ENCODE measurements at regions not wholly inside any gene's neighbourhood (a gene's known extent, or its start where the extent isn't known, plus 50 kb on each side); places are given as distances from the start of the nearest gene placed in this dataset.

DNA sequence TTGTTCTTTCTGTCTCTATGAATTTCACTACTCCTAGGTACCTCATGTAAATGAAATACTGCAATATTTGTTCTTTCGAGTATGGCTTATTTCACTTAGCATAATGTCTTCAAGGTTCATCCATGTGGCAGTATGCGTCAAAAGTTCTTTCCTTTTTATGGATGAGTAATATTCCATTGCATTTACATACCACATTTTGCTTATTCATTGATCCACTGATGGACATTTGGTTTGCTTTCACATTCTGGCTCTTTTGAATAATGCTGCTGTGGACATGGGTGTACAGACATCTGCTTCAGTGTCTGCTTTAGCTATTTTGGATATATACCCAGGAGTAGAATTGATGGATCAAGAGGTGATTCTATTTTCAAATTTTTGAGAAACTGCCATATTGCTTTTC lies 144.2 kb upstream of the PAPPA start:
- no peak for DNase-seq (ENCODE audit: low read depth)
- TF ChIP-seq, protein P1, sequence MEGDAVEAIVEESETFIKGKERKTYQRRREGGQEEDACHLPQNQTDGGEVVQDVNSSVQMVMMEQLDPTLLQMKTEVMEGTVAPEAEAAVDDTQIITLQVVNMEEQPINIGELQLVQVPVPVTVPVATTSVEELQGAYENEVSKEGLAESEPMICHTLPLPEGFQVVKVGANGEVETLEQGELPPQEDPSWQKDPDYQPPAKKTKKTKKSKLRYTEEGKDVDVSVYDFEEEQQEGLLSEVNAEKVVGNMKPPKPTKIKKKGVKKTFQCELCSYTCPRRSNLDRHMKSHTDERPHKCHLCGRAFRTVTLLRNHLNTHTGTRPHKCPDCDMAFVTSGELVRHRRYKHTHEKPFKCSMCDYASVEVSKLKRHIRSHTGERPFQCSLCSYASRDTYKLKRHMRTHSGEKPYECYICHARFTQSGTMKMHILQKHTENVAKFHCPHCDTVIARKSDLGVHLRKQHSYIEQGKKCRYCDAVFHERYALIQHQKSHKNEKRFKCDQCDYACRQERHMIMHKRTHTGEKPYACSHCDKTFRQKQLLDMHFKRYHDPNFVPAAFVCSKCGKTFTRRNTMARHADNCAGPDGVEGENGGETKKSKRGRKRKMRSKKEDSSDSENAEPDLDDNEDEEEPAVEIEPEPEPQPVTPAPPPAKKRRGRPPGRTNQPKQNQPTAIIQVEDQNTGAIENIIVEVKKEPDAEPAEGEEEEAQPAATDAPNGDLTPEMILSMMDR (IDR thresholded peaks at IDR 0.05; ENCODE audit: insufficient read depth, low read length), result no peak
- H3K4me3 ChIP-seq (ENCODE audit: low read depth, low read length), result no peak overlapping the region

DNA sequence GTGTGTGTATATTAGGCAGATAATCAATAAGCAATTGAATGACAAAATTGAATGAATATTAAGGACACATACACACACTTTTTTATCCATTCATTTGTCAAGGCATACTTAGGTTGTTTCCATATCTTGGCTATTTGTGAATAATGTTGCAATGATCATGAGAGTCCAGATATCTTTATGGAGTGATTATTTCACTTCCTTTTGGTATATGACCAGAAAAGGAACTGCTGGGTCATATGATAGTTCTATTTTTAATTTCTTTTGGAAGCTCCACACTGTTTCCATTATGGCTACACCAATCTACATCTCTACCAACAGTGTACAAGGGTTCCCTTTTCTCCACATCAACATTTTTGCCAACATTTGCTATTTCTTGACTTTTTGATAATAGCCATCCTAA lies 137.7 kb upstream of the PAPPA start:
- no peak overlapping the region for H3K4me3 ChIP-seq (ENCODE audit: low read depth, low read length)
- TF ChIP-seq, protein P1 (IDR thresholded peaks at IDR 0.05; ENCODE audit: insufficient read depth, low read length), result no peak
- DNase-seq (ENCODE audit: low read depth), result peak; percentile 48

DNA sequence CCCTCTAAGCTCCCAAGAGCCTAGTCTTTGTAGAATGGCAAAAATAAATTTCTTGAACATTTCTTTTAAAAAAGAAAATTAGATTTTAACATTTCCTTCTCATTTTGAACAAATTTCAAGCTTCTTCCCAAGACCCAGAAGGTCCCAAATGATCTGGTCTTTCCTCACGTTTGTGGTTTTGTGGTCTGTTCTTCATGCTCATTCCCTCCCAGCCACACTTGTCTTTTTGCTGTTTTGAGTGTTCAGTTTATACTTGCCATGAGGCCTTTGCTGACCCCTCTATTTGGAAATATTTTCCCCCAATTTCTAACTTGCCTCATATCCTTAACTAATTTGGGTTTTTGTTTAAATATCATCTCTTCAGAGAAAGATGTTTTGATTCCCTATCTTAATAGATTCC lies 133.4 kb upstream of the PAPPA start:
- TF ChIP-seq, protein P1 (IDR thresholded peaks at IDR 0.05; ENCODE audit: insufficient read depth, low read length), result no peak
- H3K4me3 ChIP-seq (ENCODE audit: low read depth, low read length), result no peak overlapping the region
- no peak for DNase-seq (ENCODE audit: low read depth)

DNA sequence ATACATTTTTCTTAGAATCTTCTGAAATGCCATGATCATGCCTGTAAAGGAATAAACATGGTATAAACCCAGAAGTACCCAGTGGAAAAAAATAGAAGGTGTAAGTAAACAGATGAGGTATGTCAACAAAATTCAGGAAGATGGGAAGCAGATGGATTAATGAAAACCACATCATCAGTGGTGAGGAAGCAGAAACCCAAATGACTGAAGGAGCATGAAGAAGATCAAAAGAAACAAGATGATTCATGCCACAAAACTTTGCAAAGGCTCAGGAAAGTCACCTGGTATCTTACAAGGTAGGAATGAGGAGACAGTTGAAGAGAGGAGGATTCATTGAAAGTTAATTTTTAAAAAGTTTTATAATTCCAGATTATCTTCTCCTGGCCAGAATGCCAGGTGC lies 132.8 kb upstream of the PAPPA start:
- TF ChIP-seq, protein P1 (IDR thresholded peaks at IDR 0.05; ENCODE audit: insufficient read depth, low read length), result no peak
- no peak overlapping the region for H3K4me3 ChIP-seq (ENCODE audit: low read depth, low read length)
- DNase-seq (ENCODE audit: low read depth), result no peak

DNA sequence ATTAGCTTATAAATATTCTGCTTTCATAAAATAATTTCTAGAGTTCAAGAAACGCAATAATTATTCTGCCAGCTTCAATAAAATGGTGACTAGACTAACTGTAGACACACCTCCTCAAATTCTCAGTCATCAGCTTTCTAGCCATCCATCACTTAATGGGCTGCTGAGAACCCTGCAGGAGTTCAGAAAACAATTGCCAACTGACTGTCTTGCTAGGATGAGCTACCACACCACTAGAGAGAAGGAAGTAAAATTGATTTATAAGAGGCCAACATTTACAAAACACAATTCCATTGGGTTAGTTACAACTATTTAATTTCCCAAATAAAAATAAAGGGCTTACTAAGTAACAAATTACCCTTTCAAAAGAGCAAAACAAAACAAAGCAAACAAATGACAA lies 126.5 kb upstream of the PAPPA start:
- DNase-seq (ENCODE audit: low read depth), result no peak
- no peak overlapping the region for H3K4me3 ChIP-seq (ENCODE audit: low read depth, low read length)
- TF ChIP-seq, protein P1 (IDR thresholded peaks at IDR 0.05; ENCODE audit: insufficient read depth, low read length), result no peak

DNA sequence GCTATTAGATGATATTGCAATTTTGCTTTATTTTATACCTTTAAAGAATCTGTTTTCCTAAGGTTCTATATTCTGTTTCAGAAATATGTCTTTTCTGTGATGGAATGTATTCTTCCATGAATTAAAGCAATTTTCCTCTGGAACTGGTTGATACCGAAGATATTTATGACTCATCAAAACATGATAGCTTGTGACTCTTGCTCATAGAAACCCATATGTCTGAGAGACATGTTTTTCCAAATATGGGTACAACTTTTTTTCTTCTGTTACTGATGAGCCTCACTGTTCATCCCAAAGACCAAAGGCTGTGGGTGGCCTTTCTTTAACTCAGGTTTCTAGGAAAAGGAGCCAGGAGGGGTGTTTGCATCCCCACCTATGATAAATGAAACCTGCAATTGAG lies 126.1 kb upstream of the PAPPA start:
- DNase-seq (ENCODE audit: low read depth), result peak; percentile 83
- TF ChIP-seq, protein P1 (IDR thresholded peaks at IDR 0.05; ENCODE audit: insufficient read depth, low read length), result no peak
- H3K4me3 ChIP-seq (ENCODE audit: low read depth, low read length), result no peak overlapping the region

DNA sequence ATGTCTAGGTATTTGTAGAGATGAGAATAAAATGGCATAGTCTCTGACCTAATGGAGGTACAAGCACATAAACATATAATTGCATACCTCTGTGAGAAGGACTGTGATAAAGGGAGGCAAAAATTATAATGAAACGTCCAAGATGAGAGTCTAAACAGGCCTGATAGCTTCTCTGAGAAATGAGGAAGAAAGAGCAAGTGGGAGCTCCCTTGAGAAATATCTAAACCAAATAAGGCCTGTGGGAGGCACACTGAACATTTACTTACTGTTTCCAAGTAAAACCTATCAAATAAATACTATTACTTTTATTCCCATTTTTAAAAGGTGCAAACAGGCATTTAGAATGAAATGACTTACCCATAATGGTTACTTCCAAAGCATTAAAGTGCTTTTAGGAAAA lies 125.6 kb upstream of the PAPPA start:
- TF ChIP-seq, protein P1 (IDR thresholded peaks at IDR 0.05; ENCODE audit: insufficient read depth, low read length), result no peak
- peak; percentile 49 for DNase-seq (ENCODE audit: low read depth)
- no peak overlapping the region for H3K4me3 ChIP-seq (ENCODE audit: low read depth, low read length)

All from fibroblast of the aortic adventitia (primary cell).